ENCODE measurements at regions not wholly inside any gene's neighbourhood (a gene's known extent, or its start where the extent isn't known, plus 50 kb on each side); places are given as distances from the start of the nearest gene placed in this dataset.

DNA sequence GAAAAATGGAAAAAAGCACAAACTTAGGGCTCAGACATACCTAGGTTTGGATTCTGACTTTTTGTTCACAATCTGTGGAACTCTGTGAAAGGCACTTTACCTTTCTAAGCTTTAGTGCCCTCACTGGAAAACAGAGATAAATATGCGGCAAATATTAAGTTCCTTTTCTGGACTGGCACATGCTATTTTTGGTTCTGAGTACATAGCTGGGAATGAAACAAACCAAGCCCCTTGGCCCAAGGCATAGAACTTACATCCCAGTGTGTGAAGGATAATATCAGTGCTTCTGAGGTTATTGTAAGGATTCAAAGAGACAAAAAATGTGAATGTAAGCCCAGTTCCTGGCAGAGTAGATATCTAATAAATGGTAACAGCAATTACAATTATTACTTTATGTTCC lies 227.5 kb downstream of the ADAMTS15 start:
- TF ChIP-seq, protein P1, sequence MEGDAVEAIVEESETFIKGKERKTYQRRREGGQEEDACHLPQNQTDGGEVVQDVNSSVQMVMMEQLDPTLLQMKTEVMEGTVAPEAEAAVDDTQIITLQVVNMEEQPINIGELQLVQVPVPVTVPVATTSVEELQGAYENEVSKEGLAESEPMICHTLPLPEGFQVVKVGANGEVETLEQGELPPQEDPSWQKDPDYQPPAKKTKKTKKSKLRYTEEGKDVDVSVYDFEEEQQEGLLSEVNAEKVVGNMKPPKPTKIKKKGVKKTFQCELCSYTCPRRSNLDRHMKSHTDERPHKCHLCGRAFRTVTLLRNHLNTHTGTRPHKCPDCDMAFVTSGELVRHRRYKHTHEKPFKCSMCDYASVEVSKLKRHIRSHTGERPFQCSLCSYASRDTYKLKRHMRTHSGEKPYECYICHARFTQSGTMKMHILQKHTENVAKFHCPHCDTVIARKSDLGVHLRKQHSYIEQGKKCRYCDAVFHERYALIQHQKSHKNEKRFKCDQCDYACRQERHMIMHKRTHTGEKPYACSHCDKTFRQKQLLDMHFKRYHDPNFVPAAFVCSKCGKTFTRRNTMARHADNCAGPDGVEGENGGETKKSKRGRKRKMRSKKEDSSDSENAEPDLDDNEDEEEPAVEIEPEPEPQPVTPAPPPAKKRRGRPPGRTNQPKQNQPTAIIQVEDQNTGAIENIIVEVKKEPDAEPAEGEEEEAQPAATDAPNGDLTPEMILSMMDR (IDR thresholded peaks at IDR 0.05) = no peak
- TF ChIP-seq POLR2A (IDR thresholded peaks at IDR 0.05) = no peak
- TF ChIP-seq EP300 (IDR thresholded peaks at IDR 0.05) = no peak
